SU-DHL-6 (cell line): ENCODE measurements at regions not wholly inside any gene's neighbourhood (a gene's known extent, or its start where the extent isn't known, plus 50 kb on each side); places are given as distances from the start of the nearest gene placed in this dataset.

ENCODE experiments used
- CTCF ChIP-seq: fragments of 200-600 bp; sonication (generic); IDR thresholded peaks from one replicate; pipeline ENCODE4 v1.5.1; 2017; ENCODE audit warnings: antibody characterized with exemption, mild to moderate bottlenecking, low read length, moderate library complexity; ENCODE audit not compliant: insufficient read depth, poor library complexity, severe bottlenecking
- EZH2phosphoT487 ChIP-seq: fragments of 200-600 bp; sonication (generic), shearing (Covaris generic); conservative IDR thresholded peaks from 2 replicates; pipeline ENCODE4 v1.6.1; 2018; ENCODE audit warnings: mild to moderate bottlenecking, antibody characterized with exemption, low read length, moderate library complexity, mixed read lengths

- TF ChIP-seq CTCF (no peak), EZH2phosphoT487 (no peak)
Observed at GRCh38 chr4:185997296-185997695, 71.7 kb upstream of the TLR3 start.
